Right lobe of liver (tissue), 4 donors: ENCODE measurements at regions not wholly inside any gene's neighbourhood (a gene's known extent, or its start where the extent isn't known, plus 50 kb on each side); places are given as distances from the start of the nearest gene placed in this dataset.

Source experiments
- POLR2A ChIP-seq: fragments of 450-650 bp; IDR thresholded peaks from one replicate; pipeline ENCODE4 v1.6.1; 2017; ENCODE audit warnings: antibody characterized with exemption, mild to moderate bottlenecking
- TF ChIP-seq, protein P1 (sequence below), 4 donors: fragments of 200-600 bp in 3 of 4; fragments of 450-650 bp in 1 of 4; IDR thresholded peaks; one replicate each; pipeline versions ENCODE4 v1.5.1 to v1.8.0; 2016 to 2022; ENCODE audit warnings: antibody characterized with exemption in 4 of 4, mild to moderate bottlenecking in 2 of 4
- donor health status: DM: no; HTN: no; CAD: no.
- donor health status: DM: no; HTN: no; CAD: no.
- donor health status: DM: no; HTN: yes; CAD: no.

DNA sequence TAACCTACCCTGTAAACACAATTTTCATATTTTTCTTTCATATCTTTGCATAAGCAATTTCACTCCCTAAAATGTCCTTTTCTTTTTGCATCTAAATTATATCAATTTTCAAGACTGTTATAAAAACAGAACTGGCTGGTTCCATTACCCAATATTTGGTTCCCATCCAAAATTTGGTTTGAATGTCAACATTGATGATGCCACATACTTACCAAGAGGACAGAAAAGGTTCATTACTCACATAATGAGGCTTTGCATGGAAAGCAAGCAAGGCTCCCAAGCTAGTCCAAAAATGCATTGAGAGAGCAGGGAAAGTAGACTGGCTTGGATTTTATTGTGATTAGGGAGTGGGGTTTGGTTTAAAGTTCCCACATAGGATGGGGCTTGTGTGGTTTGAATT, 144.4 kb upstream of the AKIRIN2 start:
- TF ChIP-seq, protein P1, sequence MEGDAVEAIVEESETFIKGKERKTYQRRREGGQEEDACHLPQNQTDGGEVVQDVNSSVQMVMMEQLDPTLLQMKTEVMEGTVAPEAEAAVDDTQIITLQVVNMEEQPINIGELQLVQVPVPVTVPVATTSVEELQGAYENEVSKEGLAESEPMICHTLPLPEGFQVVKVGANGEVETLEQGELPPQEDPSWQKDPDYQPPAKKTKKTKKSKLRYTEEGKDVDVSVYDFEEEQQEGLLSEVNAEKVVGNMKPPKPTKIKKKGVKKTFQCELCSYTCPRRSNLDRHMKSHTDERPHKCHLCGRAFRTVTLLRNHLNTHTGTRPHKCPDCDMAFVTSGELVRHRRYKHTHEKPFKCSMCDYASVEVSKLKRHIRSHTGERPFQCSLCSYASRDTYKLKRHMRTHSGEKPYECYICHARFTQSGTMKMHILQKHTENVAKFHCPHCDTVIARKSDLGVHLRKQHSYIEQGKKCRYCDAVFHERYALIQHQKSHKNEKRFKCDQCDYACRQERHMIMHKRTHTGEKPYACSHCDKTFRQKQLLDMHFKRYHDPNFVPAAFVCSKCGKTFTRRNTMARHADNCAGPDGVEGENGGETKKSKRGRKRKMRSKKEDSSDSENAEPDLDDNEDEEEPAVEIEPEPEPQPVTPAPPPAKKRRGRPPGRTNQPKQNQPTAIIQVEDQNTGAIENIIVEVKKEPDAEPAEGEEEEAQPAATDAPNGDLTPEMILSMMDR (IDR thresholded peaks at IDR 0.05) = no peak
- TF ChIP-seq POLR2A = no peak
